ENCODE measurements at regions not wholly inside any gene's neighbourhood (a gene's known extent, or its start where the extent isn't known, plus 50 kb on each side); places are given as distances from the start of the nearest gene placed in this dataset.

DNA sequence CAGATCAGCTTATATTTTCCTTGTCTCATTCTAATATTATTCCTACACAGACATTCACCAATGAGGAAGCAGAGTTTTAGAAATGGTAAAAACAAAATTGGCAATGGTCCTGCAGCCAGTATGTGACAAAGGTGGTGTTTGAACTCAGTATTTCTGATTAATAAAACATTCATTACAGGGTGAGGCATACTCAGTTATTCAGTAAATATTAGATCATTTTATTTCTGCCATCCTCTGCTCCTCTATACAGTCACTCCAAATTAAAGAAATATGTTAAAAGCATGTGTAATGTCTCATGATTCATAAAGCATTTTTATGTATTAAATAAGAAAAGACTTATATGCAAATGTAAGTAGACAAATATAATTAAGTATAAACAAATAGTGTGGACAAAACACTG, 684.6 kb upstream of the ACO1 start (continued):
- TF ChIP-seq, protein P1, sequence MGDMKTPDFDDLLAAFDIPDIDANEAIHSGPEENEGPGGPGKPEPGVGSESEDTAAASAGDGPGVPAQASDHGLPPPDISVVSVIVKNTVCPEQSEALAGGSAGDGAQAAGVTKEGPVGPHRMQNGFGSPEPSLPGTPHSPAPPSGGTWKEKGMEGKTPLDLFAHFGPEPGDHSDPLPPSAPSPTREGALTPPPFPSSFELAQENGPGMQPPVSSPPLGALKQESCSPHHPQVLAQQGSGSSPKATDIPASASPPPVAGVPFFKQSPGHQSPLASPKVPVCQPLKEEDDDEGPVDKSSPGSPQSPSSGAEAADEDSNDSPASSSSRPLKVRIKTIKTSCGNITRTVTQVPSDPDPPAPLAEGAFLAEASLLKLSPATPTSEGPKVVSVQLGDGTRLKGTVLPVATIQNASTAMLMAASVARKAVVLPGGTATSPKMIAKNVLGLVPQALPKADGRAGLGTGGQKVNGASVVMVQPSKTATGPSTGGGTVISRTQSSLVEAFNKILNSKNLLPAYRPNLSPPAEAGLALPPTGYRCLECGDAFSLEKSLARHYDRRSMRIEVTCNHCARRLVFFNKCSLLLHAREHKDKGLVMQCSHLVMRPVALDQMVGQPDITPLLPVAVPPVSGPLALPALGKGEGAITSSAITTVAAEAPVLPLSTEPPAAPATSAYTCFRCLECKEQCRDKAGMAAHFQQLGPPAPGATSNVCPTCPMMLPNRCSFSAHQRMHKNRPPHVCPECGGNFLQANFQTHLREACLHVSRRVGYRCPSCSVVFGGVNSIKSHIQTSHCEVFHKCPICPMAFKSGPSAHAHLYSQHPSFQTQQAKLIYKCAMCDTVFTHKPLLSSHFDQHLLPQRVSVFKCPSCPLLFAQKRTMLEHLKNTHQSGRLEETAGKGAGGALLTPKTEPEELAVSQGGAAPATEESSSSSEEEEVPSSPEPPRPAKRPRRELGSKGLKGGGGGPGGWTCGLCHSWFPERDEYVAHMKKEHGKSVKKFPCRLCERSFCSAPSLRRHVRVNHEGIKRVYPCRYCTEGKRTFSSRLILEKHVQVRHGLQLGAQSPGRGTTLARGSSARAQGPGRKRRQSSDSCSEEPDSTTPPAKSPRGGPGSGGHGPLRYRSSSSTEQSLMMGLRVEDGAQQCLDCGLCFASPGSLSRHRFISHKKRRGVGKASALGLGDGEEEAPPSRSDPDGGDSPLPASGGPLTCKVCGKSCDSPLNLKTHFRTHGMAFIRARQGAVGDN (IDR thresholded peaks at IDR 0.05), result no peak
- TF ChIP-seq SMARCA5 (IDR thresholded peaks at IDR 0.05) (no peak), RBBP5 (conservative IDR thresholded peaks at IDR 0.05) (no peak), E4F1 (IDR thresholded peaks at IDR 0.05; ENCODE audit: borderline replicate concordance, partially characterized antibody) (no peak), ZBTB4 (CRISPR knock-in tag; IDR thresholded peaks at IDR 0.05) (no peak), ETV6 (conservative IDR thresholded peaks at IDR 0.05 in 1 of 2, IDR thresholded peaks at IDR 0.05 in 1 of 2; ENCODE audit: borderline replicate concordance in 1 of 2, low read depth in 1 of 2) (no peak), MTA2 (IDR thresholded peaks at IDR 0.05; ENCODE audit: low read depth) (no peak), ASH2L (IDR thresholded peaks at IDR 0.05; ENCODE audit: borderline replicate concordance, low read depth) (no peak)
